H4 (cell line): ENCODE measurements at regions not wholly inside any gene's neighbourhood (a gene's known extent, or its start where the extent isn't known, plus 50 kb on each side); places are given as distances from the start of the nearest gene placed in this dataset.
"Not testable (repeated sequence)": the region's sequence is repeated elsewhere in the genome, so short reads cannot be mapped to it uniquely, and the experiment has no call there.

Source experiments
- DNase-seq: peaks from one replicate; pipeline ENCODE4 v3.0.0-alpha.2; 2015; ENCODE audit warnings: low spot score

DNA sequence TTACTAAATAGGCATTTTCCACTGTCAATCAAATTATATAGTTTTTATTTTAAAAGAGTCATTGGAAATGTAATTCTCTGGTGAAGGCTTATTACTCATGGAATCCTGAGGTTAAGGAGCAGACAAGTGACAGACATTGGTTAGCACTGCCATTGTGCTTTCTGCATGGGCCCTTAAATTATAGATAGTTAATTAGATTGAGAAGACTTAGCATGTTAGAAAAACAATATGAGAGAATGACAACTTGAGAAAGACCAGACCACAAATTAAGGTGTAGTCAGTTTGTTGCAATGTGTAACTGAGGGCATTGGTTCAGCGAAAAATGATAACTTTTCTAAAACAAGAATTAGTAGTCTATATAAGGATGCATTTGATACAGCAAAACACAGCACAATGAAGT, 195.5 kb downstream of the SLITRK6 start:
- DNase-seq: no peak

DNA sequence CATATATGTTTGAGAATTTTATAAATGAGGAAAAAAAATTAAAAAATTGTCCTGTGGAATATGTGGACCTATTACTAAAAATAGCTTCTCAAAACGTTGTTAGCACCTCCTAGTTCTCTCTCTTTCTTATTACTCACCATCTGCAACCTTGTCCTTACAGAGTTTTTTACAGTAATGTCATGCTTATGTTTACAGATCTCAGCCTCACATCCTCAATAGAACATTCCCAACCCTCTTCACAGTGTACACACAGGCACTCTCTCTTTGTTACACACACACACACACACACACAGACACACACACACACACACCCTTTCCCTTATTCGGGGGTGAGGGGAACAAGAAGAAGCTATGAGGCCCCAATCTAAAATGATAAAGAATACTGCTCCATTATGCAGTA, 197.7 kb downstream of the SLITRK6 start:
- DNase-seq: peak; percentile 8

DNA sequence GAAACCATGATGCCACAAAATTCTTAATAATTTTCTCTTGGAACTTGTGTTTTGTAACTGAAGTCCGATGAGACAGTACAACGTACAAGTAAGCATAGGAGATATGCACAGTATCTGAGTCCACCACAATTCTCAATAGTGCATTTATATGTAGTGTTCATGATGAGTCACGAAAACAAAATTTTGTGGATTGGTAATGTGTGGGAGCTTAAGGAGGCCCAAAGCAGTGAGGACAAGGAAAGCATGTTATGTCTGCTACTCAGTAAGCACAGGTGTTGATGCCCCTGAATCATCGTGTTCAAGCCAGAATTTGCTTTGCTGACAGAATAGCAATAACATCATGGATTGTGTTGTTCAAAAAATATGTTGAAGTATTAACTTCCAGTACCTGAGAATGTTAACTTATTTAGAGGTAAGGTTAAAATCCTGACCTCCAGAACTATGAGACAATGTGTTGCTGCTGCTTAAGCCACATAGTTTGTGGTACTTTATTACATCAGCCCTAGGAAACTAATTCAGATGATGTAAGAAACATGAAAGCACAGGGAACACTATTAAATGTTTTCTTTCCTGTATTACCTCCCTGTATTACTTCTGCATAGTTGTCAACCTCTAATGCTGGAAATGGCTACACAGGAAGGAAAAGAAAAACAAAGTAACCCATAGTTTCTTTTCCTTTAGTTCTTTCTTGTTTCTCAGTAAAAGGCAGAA, 201.3 kb downstream of the SLITRK6 start:
- peak; percentile 5 for DNase-seq

DNA sequence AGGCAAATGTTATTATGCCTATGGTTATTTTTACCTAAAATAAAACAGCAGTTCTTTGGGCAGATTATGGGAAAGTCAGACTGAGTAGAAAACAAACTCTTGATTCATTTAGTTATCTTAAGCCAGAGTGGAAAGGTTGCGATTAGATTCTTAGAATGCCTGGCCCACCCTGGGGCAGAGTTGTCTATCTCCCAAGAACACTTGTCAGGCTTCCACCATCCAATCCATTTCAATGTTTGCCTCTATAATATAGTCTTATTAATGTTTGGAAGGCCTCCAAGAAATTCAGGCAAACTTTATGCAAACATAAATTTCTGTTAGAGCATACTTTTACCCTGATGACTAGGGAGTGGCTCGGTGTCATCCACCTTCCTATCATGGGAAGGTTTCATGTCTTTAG, 207.0 kb downstream of the SLITRK6 start:
- DNase-seq: no peak

DNA sequence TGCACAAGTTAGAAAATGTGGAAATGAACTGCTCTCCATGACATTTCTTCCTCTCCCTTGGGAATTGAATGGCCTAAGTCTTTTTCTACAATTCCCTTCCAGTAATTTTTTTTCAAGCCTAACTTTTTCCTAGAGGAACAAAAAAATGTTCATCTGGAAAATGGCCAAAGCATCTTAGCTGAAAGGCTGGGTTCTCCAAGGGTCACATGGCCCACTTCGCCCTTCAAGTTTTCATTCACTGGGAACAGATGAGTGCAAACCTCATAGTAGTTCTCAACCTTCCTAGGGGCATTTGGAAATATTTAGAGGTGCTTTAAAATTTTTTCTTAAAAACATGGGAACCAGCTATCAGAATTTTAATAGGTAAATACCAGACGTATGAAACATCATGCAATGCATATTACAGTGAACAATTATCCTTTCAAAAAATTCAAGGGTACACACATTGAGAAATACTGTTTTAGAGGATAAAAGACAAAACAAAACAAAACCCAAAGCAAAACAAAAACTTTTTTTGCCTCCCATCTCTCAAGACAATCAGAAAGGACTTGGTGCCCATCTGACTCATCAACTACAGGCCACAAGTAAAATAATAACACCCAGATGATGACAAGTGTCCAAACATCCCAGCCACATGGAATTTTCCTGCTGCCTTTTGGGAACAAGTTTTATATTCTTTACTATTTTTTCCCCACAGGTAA, 208.8 kb downstream of the SLITRK6 start:
- peak; percentile 9 for DNase-seq

DNA sequence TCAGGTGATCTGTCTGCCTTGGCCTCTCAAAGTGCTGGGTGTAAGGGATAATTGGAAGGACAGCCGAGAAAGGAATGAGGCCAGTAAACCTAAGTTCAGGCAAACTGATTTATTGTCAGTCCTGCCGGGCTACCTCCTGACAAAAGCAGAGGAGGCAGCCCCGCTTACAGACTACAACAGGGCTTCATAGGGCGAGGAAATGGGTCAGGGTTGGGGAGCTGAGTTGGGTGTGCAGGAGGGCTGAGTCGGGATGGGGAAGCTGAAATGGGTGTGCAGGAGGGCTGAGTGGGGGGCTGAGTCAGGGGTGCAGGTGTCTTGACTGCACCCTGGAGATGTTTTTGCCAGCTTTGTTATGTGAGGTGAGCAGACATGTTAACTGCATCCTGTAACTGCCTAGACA, 210.2 kb downstream of the SLITRK6 start:
- DNase-seq: no peak

DNA sequence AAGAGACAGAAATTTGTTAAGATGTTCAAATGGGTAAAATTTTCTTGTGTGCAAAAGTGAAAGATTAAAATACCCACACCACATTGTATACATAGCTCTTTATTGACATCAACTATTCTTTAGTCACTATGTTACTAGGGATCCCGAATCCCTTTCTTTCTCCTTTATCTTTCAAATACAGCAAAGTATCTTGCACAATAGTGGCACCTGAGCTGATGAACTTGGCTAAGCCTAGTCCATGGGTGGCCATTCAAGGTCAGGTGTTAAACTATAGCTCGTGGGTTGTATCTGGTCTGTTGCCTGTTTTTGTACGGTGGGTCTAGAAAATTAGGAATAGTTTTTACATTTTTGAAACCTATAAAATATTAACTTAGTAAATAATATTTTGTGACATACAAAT, 210.9 kb downstream of the SLITRK6 start:
- DNase-seq: no peak

DNA sequence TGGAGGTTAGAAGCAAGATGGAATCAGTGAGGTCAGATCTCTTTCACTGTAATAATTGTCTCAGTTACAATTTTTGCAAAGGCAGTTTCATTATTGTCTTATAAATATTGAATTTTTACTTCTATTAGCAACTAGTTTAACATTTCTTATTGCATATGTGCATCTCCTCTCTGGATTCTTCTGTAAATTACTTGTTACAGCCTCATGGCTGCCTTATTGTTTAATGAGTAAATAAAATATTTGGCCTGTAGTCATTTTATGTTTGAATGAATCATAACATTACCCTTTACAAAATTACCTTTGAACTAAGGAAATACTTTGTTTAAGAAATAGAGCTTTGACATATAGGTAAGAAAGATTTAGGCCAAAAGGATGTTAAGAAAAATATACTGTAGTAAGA, 212.4 kb downstream of the SLITRK6 start:
- DNase-seq: no peak

DNA sequence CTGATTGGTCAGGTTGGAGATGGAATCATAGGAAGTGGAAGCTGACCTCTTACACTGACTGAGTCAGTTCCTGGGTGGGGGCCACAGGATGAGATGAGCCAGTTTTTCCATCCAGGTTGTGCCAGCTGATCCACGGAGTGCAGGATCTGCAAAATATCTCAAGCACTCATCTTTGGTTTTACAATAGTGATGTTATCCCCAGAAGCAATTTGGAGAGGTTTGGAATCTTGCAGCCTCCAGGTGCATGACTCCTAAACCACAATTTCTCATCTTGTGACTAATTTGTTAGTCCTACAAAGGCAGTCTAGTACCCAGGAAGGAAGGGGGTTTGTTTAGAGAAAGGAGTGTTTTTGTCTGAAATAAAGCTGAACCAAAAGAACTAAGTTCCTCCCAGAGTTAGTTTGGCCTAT, 212.8 kb downstream of the SLITRK6 start:
- peak; percentile 73 for DNase-seq

DNA sequence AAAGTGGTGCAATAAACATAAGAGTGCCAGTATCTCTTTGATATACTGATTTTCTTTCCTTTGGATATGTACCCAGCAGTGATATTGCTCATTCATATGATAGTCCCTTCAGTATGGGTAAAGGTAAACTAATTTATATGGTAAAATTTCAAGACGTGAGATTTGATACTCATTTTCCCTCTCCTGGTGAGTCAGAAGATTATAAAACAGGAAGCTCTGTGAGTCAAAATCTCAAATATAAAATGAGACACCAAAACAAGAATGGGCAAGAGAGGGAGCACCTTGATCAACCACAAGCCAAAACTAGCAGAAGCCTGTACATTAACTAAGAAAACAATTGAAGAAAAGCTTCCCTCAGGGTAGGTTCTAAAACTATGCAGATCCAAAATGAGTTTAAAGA, 216.3 kb downstream of the SLITRK6 start:
- no peak for DNase-seq

DNA sequence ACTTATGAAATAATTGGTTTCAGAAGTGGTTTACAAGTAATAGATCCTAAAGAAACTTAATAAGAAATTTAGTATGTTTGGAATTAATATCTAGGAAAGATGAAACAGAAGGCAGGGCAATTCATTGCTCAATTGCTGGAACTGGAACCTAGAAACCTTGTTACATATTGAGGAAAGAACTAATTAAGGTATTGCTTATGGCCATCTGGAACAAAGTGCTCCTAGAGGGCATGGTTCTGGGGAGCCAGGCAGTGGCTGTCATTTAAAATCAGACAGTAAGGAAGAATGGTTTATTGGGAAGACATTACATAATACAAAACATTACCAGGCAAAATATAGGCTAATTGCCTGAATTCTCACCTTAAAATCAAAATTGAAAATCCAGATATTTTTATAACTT, 224.1 kb downstream of the SLITRK6 start:
- no peak for DNase-seq

DNA sequence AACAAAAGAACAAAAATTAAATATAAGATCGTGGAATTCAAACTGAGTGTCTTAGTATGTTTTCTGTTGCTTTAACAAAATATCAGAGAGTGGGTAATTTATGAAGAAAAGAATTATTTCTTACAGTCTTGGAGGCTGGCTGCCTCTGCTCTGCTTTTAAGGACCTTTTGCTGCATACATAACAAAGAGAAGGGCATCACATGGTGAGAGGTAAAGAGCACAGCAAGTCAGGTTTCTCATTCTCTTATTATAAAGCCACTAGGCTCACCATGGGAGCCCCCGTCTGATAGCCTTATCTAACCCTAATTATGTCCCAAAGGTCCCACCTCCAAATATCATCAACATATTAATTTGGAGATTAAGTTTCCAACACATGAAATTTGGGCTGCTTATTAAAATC, 231.3 kb downstream of the SLITRK6 start:
- no peak for DNase-seq

DNA sequence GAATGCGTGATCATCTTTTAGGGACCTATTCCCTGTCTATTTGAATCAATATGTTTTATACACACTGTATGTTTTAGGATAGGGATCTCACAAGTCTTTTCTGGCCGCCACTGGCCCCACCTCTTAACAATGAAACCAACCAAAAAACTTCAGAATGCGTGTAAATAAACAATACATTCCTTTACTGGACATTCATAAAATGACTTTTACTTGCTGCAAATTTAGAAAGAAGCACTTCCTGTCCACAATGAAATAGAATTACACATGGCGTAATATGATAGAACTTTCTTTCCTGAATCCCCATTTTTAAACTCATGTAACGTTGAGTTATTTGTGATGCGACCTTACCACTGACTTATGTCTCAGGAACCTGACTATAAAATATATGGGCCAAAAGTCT, 233.6 kb downstream of the SLITRK6 start:
- no peak for DNase-seq

DNA sequence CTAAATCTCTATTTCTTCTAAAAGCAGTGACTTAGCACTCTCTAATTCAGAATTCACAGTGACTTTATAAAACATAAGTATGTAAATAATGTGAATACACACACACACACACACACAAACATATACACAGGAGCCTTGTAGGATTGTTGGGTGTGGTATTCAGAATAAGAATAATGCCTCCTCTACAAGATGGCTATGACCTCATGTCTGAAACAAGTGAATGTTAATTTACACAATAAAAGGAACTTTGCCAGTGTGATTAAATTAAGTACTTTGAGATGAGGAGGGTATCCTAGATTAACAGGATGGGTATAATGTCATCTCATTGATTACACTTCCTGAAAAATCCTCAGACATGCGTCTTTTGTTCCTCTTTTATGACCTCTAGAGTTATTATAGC, 234.6 kb downstream of the SLITRK6 start:
- no peak for DNase-seq

DNA sequence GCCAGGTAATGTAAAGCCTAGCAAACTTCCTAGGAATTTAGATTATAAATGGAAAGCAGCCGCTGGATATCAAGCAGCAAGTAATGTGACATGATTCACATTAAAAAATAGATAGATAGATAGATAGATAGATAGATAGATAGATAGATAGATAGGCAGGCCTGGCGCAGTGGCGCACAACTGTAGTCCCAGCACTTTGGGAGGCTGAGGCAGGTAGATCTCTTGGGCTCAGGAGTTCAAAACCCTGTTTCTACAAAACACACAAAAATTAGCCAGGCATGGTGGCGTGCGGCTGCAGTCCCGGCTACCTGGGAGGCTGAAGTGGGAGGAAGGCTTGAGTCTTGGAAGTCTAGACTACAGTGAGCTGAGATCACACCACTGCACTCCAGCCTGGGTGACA, 236.9 kb downstream of the SLITRK6 start:
- no peak for DNase-seq

DNA sequence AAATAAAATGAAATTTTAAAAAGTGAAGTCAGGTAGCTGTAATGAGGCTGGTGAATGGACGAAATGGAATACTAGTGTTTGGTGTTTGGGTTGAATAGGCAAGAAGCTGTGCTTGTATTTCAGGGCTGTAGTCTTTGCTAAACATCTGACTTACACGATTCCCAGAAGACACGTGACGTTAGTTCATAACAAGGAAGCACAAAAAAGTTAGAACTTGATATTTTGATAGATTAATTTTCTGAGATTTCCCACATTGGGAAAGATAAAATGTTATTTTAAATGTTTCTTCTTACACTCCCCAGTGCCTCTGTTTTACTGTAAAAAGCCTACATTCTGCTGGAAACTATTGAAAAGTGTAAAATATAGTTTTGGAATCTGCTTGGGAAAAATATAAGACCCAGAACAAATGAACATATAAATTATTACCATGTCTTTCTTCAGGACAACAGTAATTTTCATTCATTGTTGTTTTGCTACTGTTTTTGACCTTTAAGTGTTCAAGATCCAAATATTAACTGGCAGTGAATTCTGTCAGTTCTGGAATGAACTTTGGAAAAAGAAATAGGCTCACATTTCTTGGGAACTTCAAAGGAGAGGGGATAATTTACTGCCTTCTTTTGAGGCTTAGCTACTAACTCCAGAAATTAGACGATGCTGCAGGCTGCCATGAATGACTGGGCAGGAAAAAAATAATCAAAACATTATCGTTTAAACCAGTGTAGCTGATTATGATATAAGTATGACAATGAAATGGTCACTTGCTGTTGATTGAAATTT, 241.3 kb downstream of the SLITRK6 start:
- DNase-seq: no peak

DNA sequence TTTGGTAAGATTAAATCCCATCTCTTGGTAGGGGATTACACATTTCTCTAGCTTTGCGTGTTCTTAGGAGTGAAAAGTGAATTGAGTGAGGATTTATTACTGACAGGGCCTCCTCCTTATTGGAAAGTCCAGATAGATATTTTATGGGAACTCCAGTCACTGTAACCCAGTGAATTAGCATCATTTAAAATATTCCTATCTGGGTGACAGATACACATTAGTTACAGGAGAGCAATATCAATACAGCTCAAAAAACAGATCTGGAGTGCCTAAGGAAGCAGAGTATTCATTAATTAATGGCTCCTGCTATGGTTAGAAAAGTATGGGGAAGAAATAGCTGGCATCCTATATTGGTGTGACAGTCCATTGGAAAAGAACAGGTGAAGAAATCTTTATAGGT, 248.2 kb downstream of the SLITRK6 start:
- no peak for DNase-seq

DNA sequence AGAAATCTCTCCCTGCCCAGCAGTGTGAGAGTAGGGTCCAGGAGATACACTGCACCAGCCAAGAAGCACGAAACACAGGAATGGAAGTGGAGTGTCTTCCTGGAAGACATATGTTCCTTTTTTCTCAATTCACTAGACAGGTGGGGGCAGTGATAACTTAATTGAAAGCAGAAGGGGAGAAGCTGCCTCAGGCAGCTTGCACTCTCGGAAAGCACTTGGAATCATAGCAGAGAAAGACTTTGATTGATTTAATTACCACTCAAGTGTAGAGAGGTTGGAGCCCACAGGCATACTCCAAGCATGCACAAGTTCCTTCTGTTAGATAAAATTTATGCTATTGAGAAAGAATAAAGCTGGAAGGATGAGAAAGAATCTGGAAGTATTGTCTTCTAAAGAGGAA, 249.4 kb downstream of the SLITRK6 start:
- no peak for DNase-seq

DNA sequence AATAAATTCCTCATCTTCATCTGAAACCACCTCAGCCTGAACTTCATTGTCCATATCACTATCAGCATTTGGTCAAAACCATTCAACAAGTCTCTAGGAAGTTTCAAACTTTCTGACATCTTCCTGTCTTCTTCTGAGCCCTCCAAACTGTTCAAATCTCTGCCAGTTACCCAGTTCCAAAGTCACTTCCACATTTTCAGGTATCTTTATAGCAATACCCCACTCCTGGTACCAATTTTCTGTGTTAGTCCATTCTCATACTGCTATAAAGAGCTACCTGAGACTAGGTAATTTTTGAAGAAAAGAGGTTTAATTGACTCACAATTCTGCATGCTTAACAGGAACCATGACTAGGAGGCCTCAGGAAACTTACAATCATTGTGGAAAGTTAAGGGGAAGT, 250.4 kb downstream of the SLITRK6 start:
- DNase-seq: not testable (repeated sequence)

DNA sequence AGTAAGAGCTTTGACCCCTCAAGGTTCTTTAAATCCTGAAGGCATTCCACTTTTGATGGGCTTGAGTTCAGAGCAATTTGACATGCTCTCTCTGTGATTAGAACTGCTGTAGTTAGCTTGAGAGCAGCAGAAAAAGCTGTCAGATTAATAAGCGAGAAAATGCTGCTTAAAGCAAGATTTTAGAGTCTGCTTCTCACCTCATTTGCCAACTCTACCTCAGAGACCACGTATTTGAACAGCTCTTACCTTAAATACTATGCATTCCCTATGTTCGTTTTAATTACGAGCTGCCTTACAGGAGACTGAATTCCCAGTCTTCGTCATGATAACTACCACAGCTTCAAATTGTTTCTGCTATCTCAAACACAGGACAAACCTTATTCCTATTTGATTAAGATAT, 253.4 kb downstream of the SLITRK6 start:
- no peak for DNase-seq

DNA sequence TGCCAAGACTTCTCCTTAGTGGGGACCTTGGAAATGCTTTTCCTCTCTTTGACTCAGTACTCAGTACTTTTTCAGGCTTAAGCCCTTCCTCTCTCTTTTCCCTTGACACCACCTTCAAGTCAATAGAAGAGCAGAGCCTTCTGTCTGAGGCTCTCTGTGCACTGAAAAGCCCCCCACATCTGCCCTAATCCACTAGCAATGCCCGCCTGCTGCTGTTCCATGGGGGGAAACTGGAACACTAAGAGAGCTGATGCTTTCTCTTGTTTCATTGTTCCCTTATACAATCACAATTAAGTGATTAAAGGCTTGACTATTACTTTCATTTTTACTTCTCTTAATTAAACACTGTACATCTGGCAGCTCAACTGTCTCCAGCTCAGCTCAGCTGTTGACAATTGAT, 254.5 kb downstream of the SLITRK6 start:
- DNase-seq: no peak

DNA sequence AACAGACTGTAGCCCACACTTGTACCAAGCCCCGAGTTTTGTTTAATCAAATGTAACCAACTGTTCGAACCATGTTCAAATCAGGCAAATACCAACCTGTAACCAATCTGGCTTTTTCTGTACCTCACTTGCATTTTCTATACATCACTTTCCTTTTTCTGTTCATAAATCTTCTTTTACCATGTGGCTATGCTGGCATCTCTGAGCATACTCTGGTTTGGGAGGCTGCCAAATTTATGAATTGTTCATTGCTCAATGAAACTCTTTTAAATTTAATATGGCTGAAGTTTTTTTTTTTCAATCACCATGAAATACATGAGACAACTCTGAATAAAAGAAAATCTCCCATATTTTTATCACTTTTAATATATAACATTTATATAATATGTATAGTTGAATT, 256.1 kb downstream of the SLITRK6 start:
- DNase-seq: no peak

DNA sequence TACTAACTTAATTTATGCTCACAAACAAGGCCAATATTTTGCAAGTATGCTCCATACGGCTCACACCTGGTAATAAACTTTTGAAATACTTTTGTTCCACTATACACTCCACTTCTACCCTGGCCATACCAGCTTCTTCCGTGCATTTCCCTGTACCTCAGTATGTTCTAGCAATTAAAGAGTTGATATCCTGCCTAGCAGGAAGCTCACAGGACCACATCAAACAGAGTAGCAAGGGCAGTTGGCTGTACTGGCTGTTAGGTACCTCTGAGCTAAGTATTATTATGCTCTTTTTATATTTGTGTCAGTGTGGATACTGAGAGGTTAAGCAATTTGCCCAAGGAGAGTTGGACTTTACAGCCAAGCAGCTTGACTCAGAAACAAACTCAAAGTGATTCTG, 257.7 kb downstream of the SLITRK6 start:
- no peak for DNase-seq
